Activated naive CD8-positive, alpha-beta T cell treated with anti-CD3 and anti-CD28 coated beads, Interleukin-2, amount 50 U/mL, for 24 hours (primary cell): ENCODE measurements at regions not wholly inside any gene's neighbourhood (a gene's known extent, or its start where the extent isn't known, plus 50 kb on each side); places are given as distances from the start of the nearest gene placed in this dataset.
A peak's percentile ranks its signal among the peaks of the same experiment; 100 is the strongest.
"Not testable (repeated sequence)": the region's sequence is repeated elsewhere in the genome, so short reads cannot be mapped to it uniquely, and the experiment has no call there.

Experiments used
- ATAC-seq: fragments of 150-1000 bp; cut with Tn5 transposase; one replicate; pipeline ENCODE4 v1.10.0; 2021
- DNase-seq: peaks from one replicate; pipeline ENCODE4 v3.0.0; 2021
- H3K27ac Mint-ChIP-seq: one replicate; pipeline ENCODE4 v1.8.0; 2021; ENCODE audit warnings: mild to moderate bottlenecking, mixed read lengths
- H3K27me3 Mint-ChIP-seq: one replicate; pipeline ENCODE4 v1.8.0; 2021; ENCODE audit warnings: mixed read lengths
- H3K36me3 Mint-ChIP-seq: one replicate; pipeline ENCODE4 v1.8.0; 2021; ENCODE audit warnings: low read depth, mixed read lengths
- H3K4me1 Mint-ChIP-seq: one replicate; pipeline ENCODE4 v1.8.0; 2021; ENCODE audit warnings: mixed read lengths
- H3K4me3 Mint-ChIP-seq: one replicate; pipeline ENCODE4 v1.8.0; 2021; ENCODE audit warnings: mild to moderate bottlenecking, moderate library complexity, mixed read lengths
- H3K9me3 Mint-ChIP-seq: one replicate; pipeline ENCODE4 v1.8.0; 2021; ENCODE audit warnings: mixed read lengths

DNA sequence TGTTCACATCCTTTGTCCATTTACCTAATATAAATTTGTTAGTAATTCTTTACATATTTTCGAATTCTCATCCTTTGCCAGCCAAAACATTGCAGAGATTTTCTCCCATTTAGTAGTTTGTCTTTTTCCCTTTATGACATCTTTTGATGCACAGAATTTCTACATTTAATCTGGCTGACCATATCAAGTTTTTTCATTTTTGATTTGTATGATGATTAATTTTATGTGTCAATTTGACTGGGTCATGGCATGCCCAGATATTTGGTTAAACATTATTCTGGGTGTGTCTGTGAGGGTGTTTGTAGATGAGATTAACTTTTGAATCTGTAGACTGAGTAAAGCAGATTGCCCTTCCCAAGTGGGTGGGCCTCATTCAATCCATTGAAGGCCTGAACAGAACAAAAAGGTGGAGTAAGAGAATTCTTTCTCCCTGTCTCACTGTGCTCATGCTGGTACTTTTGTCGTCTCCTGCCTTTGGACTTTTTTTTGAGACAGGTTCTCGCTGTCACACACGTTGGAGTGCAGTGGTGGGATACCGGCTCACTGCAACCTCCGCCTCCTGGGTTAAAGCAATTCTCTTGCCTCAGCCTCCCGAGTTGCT is 72.1 kb upstream of the EPB41L1 start:
- H3K27me3 Mint-ChIP-seq, result peaks cover 13% of the 10 kb centered on the region
- ATAC-seq (no peak), DNase-seq (no peak)
- H3K27ac Mint-ChIP-seq, result no peak overlapping the region
- H3K36me3 Mint-ChIP-seq, result no peaks in the 10 kb centered on the region
- no peak overlapping the region for H3K4me3 Mint-ChIP-seq
- H3K4me1 Mint-ChIP-seq, result peaks cover 2% of the 10 kb centered on the region
- no peaks in the 10 kb centered on the region for H3K9me3 Mint-ChIP-seq

DNA sequence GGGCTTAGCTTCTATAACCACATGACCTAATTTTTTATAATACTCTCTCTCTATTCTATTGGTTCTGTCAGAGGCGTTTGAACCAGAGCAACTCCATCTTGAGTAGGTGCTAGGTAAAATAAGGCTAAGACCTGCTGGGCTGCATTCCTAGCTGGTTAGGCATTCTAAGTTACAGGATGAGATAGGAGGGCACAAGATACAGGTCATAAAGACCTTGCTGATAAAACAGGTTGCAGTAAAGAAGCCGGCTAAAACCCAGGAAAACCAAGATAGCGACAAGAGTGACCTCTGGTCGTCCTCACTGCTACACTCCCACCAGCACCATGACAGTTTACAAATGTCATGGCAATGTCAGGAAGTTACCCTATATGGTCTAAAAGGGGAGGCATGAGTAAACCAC is 71.3 kb upstream of the EPB41L1 start:
- H3K9me3 Mint-ChIP-seq, H3K36me3 Mint-ChIP-seq, DNase-seq, H3K27ac Mint-ChIP-seq, H3K4me3 Mint-ChIP-seq, H3K4me1 Mint-ChIP-seq, ATAC-seq: not testable (repeated sequence)
- peaks cover 14% of the 10 kb centered on the region for H3K27me3 Mint-ChIP-seq

DNA sequence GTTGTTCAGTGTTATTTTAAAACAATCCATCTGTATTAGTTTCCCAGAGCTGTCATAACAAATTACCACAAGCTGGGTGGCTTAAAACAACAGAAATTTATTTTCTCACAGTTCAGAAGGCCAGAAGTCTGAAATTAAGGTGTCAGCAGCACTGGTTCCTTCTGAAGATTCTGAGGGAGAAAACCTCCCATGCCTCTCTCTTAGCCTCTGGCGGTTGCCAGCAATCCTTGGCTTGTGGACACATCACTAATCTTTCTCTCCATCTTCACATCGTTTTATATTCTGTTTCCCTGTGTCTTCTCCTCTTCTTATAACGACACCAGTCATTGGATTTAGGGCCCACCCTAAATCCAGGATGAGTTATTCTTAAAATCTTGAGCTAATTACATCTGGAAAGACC is 70.2 kb upstream of the EPB41L1 start:
- H3K27ac Mint-ChIP-seq, result no peak overlapping the region
- ATAC-seq (no peak), DNase-seq (no peak)
- peaks cover 2% of the 10 kb centered on the region for H3K4me1 Mint-ChIP-seq
- H3K36me3 Mint-ChIP-seq, result no peaks in the 10 kb centered on the region
- no peaks in the 10 kb centered on the region for H3K9me3 Mint-ChIP-seq
- H3K27me3 Mint-ChIP-seq, result peaks cover 20% of the 10 kb centered on the region
- H3K4me3 Mint-ChIP-seq, result no peak overlapping the region

- Mint-ChIP-seq H3K27ac (no peak overlapping the region), H3K9me3 (no peaks in the 10 kb centered on the region), H3K4me1 (peaks cover 2% of the 10 kb centered on the region), H3K4me3 (no peak overlapping the region), H3K36me3 (no peaks in the 10 kb centered on the region), H3K27me3 (peaks cover 21% of the 10 kb centered on the region)
- DNase-seq, result no peak
- no peak for ATAC-seq
Observed at GRCh38 chr20:36084897-36085613, 69.5 kb upstream of the EPB41L1 start.

DNA sequence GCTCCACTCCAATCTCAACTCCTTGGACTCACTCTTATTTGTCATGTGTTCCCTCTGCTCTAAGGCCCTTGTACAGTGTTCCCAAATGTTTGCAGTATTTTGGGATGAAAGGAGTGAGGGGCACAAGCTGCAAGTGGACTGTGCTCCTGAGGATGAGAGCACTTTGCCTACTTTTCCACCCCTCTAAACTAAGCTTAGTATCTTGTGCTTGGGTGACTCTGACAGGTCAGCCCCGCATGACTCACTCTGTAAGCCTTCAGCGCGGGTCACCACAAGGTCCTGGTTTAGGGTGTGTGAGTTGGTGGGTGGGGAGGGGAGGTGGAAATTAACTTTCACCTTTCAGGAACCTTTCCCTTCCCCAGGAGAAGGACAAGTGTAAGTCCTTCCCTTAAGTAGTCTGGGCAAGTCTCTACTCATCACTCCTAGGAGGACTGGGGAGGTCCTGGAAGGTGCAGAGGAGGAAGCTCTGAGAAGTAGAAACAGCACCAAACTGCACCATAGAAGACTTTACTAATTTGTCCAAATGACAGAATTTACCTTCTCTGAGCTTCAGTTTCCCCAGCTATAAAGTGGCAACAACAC is 68.8 kb upstream of the EPB41L1 start:
- no peaks in the 10 kb centered on the region for H3K9me3 Mint-ChIP-seq
- no peak overlapping the region for H3K27ac Mint-ChIP-seq
- ATAC-seq, result peak; percentile 78
- no peak overlapping the region for H3K4me3 Mint-ChIP-seq
- no peaks in the 10 kb centered on the region for H3K36me3 Mint-ChIP-seq
- H3K27me3 Mint-ChIP-seq, result peaks cover 25% of the 10 kb centered on the region
- peaks cover 2% of the 10 kb centered on the region for H3K4me1 Mint-ChIP-seq
- peak; percentile 13 for DNase-seq

GRCh38 chr20:36086767-36087166 is 67.8 kb upstream of the EPB41L1 start:
- H3K27me3 Mint-ChIP-seq, result peaks cover 34% of the 10 kb centered on the region
- H3K9me3 Mint-ChIP-seq, result no peaks in the 10 kb centered on the region

DNA sequence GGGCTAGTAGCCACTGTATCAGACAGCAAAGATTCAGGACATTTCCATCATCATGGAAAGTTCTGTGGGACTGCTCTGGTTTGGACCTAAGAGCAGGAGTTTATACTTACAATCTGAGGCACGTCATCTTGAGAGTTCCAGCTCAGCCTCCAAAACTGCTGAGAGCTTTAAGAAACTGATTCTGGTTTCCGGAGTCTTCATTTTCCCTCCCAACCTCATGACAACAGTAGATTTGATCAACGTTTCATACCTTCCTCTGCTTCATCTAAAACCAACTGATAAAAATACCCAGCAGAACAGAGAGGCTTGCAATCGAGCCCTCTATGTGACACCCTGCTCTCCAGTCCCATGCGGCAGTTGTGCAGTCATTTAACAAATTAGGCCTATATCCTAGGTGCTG is 64.3 kb upstream of the EPB41L1 start:
- no peaks in the 10 kb centered on the region for H3K36me3 Mint-ChIP-seq
- no peak for DNase-seq
- H3K27me3 Mint-ChIP-seq, result peaks cover 52% of the 10 kb centered on the region
- no peak for ATAC-seq
- H3K4me3 Mint-ChIP-seq, result no peak overlapping the region
- no peak overlapping the region for H3K27ac Mint-ChIP-seq
- peaks cover 13% of the 10 kb centered on the region for H3K4me1 Mint-ChIP-seq
- H3K9me3 Mint-ChIP-seq, result no peaks in the 10 kb centered on the region

More at GRCh38 chr20:36086767-36087166, 67.8 kb upstream of the EPB41L1 start:
- peaks cover 2% of the 10 kb centered on the region for H3K4me1 Mint-ChIP-seq
- no peaks in the 10 kb centered on the region for H3K36me3 Mint-ChIP-seq
- H3K27ac Mint-ChIP-seq, result no peak overlapping the region
- H3K4me3 Mint-ChIP-seq, result no peak overlapping the region
- DNase-seq (no peak), ATAC-seq (no peak)

GRCh38 chr20:36091561-36092397 is 62.8 kb upstream of the EPB41L1 start:
- DNase-seq (no peak), ATAC-seq (no peak)
- H3K4me1 Mint-ChIP-seq, result peaks cover 16% of the 10 kb centered on the region
- H3K4me3 Mint-ChIP-seq, result no peak overlapping the region
- H3K36me3 Mint-ChIP-seq, result no peaks in the 10 kb centered on the region
- H3K9me3 Mint-ChIP-seq, result no peaks in the 10 kb centered on the region
- H3K27ac Mint-ChIP-seq, result no peak overlapping the region
- peaks cover 47% of the 10 kb centered on the region for H3K27me3 Mint-ChIP-seq

DNA sequence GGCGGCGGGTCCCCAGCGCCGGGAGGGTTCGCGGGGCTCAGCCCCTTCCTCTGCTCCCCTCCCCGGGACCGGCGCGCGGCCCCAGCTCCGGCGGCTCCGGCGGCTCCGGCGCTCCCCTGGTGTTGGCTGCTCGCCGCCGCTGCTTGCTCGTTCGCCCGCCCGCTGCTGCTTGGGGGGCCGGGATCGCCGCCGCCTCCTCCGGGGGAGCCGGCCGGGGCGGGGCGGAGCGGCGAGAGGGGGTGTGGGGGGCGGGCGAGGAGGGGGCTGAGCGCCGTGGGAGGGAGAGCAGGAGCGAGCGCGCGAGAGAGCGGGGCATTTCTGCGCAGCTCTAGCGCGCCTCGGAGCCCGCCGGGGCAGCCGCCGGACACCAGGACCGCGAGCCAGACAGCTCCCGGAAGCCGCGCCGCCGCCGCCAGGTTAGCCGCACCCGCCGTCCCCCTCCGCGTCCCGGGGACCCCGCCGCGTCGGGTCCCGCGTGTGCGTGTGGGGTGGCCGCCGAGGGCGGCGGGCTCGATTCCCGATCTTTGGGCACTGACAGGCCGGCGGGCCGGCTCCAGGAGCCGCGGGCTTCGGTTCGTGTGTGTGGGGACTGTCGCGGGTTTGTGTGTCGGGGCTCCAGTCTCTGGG is 62.0 kb upstream of the EPB41L1 start:
- Mint-ChIP-seq H3K9me3 (no peaks in the 10 kb centered on the region), H3K36me3 (no peaks in the 10 kb centered on the region), H3K27me3 (peaks cover 47% of the 10 kb centered on the region), H3K4me3 (peak overlapping the region; percentile 83), H3K27ac (no peak overlapping the region), H3K4me1 (peaks cover 16% of the 10 kb centered on the region)
- ATAC-seq (peak; percentile 11), DNase-seq (peak; percentile 13)

DNA sequence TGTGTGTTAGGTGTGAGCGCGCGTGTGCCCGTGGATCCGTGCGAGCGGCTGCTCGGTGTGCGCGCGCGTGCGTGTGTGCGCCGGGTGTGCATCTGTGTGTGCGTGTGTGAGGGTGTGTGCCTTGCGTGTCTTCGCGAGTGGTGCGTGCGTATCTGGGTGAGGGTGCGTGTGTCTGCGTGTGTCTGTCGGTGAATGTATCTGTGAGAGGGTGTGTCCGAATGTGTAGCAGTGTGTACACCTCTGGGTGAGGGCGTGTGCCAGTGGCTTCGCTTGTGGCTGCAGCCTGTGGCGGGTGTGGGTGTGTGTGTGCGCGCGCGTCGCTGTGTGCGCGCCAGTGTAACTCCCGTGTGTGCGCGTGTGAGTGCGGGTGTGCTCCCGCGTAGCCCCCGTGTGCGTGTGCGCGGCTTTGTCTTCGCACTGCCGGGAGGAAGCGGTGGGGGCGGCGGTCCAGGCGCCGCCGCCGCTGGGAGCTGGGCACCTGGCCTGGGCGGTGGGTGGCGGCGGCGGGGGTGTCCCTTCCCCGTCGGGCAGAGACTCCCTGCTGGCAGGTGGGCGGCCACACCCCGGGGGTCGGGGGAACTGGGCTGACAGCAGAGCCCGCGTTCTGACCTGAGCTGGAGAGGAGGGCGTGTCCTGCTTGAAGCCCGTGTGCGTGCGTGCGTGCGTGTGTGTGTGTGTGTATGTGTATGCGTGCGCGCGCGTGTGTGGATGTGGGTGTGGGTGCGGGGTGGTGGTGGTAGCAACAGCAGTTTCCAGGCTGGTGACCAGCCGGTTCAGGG is 61.3 kb upstream of the EPB41L1 start:
- peak; percentile 26 for ATAC-seq
- Mint-ChIP-seq H3K36me3 (no peaks in the 10 kb centered on the region), H3K4me1 (peaks cover 20% of the 10 kb centered on the region), H3K9me3 (no peaks in the 10 kb centered on the region), H3K27me3 (peaks cover 44% of the 10 kb centered on the region), H3K27ac (no peak overlapping the region), H3K4me3 (peak overlapping the region; percentile 83)
- peak; percentile 39 for DNase-seq

DNA sequence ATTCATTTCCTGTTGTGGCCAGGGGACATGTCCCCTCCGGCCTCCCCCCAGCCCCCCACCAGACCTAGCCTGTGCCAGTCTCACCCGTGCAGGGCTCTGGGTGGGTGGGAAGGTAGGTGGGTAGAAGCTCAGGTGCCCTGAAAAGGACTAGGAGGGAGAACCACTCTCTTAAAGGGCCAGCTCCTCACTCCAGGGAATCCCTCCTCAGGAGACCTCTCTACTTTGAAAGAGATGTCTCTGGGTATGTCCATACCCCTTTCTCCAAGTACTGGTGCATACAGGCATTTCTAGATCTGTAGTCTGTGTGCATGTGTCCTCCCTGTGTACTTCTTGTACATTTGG is 60.8 kb upstream of the EPB41L1 start:
- no peak for DNase-seq
- Mint-ChIP-seq H3K4me1 (peaks cover 20% of the 10 kb centered on the region), H3K4me3 (peak overlapping the region; percentile 83), H3K27ac (no peak overlapping the region), H3K9me3 (no peaks in the 10 kb centered on the region), H3K36me3 (no peaks in the 10 kb centered on the region), H3K27me3 (peaks cover 40% of the 10 kb centered on the region)
- ATAC-seq, result no peak

DNA sequence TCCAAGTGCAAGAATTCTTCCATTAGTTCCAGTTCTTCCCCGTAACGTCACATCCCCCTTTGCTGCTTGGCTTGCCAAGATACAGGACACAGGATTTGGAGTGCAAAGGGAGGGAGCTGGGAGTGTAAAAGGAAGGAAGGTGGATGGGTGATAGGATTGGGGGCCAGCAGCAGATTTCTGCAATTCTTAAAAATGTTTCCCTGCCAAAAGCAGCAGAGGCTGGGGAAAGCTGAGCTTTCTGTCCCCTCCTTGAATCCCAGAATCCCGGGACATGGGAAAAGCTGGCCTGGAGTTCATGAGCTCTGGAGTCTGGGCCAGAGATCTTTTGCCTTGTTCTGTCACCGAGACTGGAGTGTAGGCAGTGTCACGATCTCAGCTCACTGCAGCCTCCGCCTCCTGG is 60.0 kb upstream of the EPB41L1 start:
- Mint-ChIP-seq H3K9me3 (no peaks in the 10 kb centered on the region), H3K27me3 (peaks cover 37% of the 10 kb centered on the region), H3K36me3 (no peaks in the 10 kb centered on the region), H3K4me3 (no peak overlapping the region), H3K27ac (no peak overlapping the region), H3K4me1 (peaks cover 20% of the 10 kb centered on the region)
- ATAC-seq (no peak), DNase-seq (no peak)

DNA sequence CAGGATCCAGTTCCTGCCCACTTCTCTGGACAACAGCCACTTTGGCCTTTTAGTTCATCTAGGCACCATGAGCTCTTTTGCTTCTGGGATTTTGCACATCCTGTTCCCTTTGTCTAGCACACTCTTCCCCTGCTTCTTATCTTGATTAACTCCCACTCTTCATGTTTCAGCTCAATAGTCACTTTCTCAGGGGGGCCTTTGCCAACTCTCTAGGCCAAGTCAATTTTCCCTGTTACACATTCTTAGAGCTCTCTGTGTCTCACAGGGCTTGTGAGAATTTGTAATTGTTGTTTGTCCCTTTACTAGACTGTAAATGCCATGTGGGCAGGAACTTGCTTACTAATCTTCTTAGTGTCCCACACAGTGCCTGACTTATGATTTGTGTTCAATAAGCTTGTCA is 58.1 kb upstream of the EPB41L1 start:
- DNase-seq (no peak), ATAC-seq (peak; percentile 47)
- peaks cover 20% of the 10 kb centered on the region for H3K4me1 Mint-ChIP-seq
- H3K4me3 Mint-ChIP-seq, result no peak overlapping the region
- peaks cover 24% of the 10 kb centered on the region for H3K27me3 Mint-ChIP-seq
- H3K9me3 Mint-ChIP-seq, result no peaks in the 10 kb centered on the region
- no peaks in the 10 kb centered on the region for H3K36me3 Mint-ChIP-seq
- no peak overlapping the region for H3K27ac Mint-ChIP-seq
